ENCODE measurements at regions not wholly inside any gene's neighbourhood (a gene's known extent, or its start where the extent isn't known, plus 50 kb on each side); places are given as distances from the start of the nearest gene placed in this dataset.

DNA sequence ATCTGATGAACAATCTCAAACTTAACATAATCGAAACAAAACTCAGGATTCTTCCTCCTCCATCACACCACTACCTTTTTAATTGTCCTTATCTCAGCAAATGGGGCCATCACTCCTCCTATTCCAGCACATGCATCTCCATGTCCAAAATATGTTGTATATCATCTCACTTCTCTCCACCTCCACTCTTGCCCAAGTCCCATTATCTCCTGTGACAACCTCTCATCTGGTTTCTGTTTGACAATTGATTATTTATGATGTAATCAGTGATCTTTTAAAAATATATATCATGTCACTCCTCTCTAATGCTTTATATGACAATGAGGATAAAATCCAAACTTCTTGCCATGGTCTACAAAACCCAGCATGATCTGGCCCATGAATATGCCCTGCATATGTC lies 200.8 kb upstream of the HMGA2 start:
- no peak for DNase-seq (ENCODE audit: low read depth in 2 of 2)

DNA sequence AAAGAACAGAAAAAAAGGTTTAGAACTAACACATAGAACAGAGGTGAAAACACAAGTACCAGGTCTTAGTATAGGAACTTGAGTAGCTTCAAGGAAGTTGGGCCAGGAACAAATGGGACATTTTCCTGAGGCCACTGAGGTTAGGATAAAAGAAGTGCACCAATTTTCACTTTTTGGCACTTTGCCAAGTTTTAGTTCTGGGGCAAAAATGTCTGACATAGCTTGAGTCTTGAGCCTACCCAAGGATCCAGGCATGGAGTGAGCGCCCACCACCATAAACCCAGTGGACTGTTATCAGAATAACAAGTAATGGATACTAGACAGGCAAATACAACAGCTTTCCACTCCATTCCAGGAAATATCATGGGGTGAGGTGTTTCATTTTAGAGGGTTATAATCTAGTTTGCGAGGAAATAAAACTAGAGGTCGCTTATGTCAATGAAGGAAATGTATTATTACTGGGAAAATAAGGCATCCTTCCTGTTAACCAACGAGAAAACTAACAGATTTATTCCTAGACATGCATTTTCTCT lies 199.7 kb upstream of the HMGA2 start:
- no peak for DNase-seq (ENCODE audit: low read depth in 2 of 2)

DNA sequence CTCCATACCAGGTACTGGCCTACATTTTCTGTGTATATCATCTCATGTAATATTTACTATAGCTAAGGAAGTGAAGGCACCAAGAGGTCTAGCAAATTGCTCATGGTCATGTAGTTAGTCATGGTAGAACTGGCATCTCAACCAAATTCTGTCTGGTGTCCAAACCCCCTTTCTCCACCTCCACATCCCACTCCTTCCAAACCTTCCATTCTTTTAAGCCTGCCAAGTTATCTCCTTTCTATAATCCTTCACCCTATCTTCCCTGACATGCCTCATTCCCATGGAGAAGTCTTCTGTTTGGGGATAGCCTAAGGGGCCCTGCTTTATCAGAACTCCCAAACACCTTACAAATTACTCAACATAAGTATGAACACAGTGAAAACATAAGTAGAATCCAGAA lies 196.2 kb upstream of the HMGA2 start:
- DNase-seq (ENCODE audit: low read depth in 2 of 2) = no peak

DNA sequence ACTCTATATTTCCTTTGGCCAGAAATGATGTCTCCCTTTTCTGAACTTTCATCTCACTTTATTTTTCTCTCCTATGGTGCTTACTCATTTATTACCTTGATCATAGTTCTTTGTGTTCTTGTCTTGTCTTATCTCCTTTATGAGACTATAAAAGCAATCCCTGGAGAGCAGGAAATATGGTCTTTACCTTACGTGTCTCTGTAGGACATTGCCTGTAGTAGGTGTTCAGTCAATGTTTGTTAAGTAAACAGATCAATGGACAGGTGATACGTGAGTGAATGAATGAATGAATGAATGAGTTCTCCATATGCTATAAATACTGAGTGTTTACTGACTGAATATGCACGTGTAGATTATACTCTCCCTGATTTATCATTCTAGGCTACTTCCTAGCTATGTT lies 193.7 kb upstream of the HMGA2 start:
- DNase-seq (ENCODE audit: low read depth in 2 of 2) = no peak

DNA sequence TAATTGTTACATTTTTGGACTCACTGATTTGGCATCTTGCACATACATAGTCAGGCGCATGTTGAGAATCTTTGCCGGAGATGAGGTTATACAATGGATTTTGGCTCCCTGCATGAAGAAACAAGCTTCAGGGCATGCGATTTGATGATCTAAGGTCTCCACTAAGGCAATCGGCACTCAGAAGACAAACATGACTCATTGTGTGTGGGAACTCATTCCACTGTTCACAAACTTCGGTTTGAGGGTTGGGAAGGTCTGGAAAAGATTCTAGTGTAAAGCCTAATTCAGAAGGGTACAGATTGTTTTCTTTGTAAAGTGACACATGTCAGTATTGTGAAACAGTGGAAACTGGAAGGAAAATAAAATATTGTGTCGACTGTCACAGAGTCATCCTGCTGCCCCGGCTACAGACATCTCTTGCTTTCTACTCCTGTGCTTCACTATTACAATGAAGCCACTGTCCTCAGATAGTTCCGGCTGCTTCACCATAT lies 192.6 kb upstream of the HMGA2 start:
- DNase-seq (ENCODE audit: low read depth in 2 of 2) = no peak

DNA sequence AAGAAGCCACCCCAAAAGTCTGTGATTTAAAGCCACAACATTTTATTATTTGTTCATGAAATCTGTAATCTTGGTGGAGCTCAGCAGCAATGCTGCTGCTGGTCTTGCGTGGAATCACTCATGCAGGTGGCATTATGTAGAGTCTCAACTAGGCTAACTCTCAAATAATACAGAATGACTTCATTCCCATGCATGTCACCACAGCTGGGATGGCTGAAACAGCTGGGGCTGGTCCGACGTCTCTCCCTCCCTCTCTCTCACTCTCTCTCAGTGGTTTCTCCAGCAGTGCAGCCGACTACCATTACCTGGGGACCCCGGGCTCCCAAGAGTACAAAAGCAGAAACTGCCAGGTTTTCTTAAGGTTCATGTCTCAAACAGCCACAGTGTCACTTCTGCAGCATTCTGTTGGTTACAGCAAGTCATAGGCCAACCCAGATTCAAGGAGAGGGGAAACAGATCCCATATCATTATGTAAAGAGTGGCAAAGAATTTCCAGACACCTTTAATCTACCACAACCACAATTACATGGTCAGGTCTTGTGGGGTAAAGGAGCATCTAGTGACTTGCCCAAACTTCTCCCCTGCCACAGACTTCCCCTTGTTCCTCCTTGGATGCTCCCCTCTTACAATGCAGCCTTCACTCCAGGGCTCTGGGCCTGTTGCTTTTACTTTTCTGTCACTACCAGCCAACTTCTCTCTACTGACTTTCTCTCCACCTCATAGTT lies 192.0 kb upstream of the HMGA2 start:
- no peak for DNase-seq (ENCODE audit: low read depth in 2 of 2)

DNA sequence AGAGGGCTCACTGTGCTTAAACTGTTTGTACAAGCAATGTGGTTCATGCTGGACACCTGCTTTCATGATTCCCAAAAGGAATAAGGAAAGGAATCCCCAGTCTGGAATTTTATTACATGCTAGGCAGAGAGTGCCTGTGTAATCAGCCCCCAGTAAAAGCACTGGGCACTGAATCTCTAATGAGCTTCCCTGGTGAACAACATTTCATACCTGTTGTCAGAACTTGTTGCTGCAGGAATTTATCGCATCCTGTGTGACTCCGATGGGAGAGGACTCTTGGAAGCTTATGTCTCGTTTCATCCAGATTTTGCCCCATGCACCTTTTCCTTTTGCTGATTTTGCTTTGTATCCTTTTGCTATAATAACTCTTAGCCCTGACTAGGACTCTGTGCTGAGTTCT lies 190.2 kb upstream of the HMGA2 start:
- no peak for DNase-seq (ENCODE audit: low read depth in 2 of 2)

DNA sequence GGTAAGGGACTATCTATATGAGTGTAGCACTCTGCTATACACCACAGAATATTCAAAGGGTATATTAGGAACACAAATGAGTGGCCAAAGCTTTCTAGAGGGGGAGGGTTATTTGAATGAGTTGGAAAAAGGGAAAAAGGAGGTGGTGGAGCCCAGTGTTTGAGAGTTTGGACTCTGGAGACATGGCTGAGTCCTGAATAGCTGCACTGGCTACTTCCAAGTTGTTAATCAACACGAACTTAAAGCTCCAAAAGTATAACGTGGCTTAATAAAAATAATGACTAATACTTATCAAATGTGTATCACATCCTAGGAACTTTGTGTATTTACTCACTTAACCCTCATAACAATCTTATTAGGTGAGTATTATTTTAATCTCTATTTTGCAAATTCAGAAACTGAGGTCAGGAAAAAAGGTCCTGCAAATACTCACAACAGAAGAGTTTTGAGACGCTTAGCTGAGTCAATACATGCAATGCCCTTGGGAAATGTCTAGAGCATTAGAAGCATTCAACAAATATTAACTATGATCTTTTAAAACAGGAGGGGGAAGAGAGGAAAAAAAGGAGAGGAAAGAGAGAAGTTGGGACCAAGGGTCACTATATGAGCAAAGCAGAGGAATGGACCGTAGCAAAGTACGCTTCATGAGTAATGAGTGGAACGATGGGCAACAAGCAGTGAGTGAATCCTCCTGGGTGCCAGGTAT lies 189.5 kb upstream of the HMGA2 start:
- no peak for DNase-seq (ENCODE audit: low read depth in 2 of 2)

DNA sequence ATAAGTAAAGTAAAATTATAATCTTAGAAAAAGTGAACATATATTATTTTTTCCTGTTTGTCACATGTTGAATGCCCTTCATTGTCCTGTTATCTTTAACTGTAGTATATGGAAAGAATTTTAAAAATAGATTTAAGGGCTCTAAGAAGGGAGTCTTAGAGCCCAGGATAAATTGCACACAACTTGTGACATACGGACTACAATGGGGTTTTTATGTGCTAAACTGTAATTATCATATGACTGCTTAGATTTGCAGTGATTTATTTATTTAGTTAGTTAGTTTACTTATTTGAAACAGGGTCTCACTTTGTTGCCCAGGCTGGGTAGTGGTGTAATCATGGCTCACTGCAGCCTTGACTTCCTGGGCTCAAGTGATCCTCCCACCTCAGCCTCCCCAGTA lies 187.8 kb upstream of the HMGA2 start:
- DNase-seq (ENCODE audit: low read depth in 2 of 2) = no peak

DNA sequence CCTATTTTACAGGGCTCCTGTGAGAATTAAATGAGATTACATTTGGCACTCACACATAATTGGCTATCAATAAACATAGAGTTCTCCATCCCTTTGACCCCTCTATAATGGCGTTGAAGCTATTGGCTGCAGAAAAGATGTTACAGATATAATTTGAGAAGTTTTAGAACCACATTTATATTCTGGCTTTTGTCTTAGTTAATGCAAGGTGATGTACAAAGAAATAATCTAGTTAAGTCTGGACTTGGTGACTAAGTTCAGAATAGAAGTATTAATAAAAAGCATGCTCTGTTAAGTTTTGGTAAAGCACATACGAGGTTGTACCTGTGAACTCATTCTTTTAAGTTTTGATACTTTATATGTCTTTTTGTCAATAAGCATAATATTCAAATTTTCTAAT lies 187.1 kb upstream of the HMGA2 start:
- DNase-seq (ENCODE audit: low read depth in 2 of 2) = no peak

DNA sequence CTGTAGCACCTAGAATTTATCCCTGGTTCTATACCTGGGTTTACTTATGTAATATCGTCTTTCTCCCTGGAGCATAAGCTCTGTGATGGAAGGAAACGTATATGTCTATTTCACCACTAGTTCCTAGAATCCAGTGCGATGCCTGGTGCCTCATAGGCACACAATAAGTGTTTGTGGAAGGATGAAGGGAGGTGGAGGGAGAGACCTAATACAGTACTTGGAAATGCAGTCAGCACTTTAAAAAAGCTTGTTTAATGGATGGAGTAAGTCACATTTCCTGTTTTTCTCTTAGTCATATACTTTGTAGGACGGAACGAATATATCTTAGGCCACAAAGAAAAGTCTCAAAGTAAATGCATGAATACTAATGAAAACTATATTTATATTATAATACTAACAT lies 186.5 kb upstream of the HMGA2 start:
- DNase-seq (ENCODE audit: low read depth in 2 of 2) = no peak

DNA sequence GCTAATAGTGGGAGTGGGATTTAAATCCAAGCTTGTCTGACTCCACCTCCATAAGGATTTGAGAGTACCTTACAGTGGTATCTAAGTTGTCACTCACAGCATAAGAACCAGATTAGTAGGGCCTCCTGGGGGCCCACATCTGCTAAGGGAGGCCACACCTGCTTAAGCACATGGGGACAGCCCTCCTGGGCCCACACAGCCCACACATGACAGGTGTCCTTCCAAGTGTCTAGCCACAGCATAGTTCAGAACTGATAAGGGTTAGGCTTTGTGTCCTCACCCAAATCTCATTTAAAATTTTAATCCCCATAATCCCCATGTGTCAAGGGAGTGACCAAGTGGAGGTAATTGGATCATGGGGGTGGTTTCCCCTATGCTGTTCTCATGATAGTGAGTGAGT lies 186.0 kb upstream of the HMGA2 start:
- no peak for DNase-seq (ENCODE audit: low read depth in 2 of 2)

DNA sequence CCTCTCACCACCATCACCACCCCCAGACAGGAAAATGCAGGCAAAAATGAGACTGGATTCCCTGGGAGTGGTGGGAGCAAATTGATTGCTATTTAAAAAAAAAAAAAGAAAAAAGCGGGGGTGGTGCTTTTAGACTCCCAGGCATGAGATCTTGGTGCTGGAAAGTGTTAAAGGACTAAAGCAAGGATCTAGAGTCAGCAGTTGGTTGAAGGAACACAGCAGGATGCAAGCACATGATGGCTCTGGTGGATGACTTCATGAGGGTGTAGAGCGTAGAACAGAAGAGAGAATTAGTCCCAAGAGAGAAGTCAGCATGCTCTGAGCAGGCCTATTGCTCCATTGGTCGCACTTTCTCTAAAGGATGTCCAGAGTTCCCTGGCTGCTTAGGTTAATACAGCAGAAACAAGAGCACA lies 183.8 kb upstream of the HMGA2 start:
- DNase-seq (ENCODE audit: low read depth in 2 of 2) = no peak

DNA sequence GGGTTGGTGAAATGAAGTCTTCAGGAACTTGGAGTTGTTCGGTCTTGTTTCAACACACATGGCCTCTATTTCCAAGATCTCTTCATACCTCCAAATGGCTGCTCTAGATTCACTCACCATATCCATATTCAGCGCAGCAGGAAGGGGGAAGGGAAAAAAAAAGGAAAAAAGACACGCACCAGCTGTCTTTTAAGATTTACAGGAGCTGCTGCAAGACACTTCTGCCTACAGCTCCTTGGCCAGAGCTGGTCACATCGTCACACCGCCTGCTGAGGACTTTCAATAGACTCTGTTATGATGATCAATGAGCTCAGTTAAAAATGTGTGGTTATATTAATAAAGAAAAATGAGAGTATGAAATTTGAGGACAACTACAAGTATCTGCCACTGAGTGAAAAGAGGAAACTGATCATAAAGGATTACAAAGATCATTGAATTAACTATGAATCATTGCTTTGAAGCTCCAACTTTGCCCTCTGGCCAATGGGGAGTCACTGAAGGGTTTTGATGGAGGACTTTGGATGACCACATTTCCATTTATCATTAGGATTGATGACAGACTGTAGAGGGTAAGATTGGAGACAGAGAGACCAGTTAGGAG lies 182.1 kb upstream of the HMGA2 start:
- DNase-seq (ENCODE audit: low read depth in 2 of 2) = no peak

DNA sequence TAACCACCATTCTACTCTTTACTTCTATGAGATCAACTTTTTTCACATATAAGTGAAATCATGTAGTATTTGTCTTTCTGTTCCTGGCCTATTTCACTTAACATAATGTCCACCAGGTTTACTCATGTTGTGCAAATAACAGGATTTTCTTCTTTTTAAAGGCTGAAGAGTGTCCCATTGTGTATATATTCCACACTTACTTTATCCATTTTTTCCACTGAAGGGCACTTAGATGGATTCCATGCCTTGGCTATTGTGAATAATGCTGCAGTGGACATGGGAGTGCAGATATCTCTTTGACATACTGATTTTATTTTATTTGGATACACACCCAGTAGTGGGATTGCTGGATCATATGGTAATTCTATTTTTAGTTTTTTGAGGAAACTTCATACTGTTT lies 181.1 kb upstream of the HMGA2 start:
- DNase-seq (ENCODE audit: low read depth in 2 of 2) = no peak

DNA sequence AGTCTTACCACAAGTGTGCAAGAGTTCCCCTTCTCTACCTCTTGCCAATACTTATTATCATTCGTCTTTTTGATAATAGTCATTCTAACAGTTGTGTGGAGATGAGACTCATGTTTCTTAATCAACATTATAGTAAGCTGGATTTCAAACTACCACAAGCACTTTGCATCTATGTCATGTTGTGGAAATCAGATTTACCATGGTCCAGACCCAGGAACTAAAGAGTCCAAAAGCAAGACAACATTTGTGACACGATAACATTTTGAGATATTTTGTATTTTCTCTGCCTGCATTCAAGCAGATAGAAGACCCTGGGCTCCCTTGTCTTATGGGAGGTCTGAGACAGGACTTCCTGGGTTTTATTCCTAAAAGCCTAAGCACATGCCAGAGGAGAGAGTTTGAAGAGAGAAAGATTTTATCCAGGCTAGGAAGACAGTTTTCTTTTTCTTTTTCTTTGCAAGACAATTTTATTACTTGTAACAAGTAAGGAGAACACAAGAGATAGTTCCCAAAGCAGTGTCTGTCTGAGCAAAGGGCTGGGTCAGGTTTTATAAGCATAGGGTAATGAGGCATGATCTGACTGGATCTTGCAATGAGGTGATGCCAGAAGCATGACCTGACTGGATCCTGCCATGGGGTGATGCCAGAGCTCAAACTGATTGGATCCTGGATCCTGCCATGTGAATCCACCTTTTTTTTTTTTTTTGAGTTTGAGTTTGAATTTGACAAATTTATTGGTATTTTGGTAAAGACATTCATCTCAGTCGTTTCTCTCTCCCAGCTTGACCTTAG lies 180.5 kb upstream of the HMGA2 start:
- DNase-seq (ENCODE audit: low read depth in 2 of 2) = no peak

DNA sequence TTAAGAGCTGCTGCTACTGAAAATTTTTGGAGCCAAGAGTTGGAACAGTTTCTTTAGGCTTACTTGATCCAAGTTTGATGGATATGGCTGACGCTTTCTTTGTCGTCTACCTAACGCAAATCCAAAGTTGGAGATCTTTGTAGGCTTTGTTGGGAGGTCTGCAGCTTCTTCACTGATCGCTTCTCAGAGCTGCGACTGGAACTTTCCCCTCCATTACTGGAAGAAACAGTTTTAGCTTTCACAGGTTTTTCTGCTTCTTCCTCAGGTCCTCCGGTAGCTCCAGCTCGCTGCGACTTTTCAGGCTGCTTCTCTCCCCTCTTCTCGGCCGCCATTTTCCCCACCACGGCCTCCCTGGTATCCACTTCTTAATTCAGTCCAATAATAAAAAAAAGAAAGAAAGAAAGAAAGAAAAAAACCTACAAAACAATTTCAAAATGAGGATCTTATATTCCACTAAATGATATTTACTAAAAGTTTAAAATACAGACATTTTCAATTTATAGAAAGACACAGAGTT lies 178.1 kb upstream of the HMGA2 start:
- no peak for DNase-seq (ENCODE audit: low read depth in 2 of 2)

DNA sequence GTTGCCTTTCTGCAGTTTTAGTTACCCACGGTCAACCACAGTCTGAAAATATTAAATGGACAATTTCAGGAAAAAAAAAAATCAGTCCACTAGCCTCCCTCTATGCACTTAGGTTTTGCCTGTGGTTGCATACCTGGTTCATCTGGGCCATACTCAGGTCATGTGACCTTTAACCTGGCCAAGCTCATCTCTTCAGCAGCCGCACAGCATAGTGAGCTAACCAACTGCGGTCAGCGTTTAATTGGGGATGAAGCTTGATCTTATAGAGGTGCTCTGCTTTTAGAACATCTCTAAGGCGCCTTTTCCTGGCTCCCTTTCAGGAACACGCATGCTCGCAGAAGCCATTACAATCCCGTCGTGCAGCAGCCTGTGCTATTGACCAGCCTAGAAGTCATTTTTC lies 177.2 kb upstream of the HMGA2 start:
- no peak for DNase-seq (ENCODE audit: low read depth in 2 of 2)

DNA sequence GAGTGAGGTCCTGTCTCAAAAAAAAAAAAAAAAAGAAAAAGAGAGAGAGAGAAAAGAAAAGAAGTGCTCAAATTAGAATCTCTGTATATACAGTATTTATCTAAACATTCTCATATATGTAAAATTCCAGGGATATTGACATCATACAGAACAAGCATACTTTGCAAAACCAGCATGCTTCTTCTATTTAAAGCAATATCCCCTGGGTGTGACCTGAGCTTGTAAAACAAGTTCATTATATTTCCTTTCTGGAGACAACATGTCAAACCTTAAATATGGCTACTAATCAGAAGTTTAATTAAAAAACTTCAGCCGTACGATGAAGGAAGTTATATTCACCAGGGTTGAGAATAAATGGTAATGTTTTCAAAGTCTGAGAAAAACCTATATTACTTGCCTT lies 175.8 kb upstream of the HMGA2 start:
- DNase-seq (ENCODE audit: low read depth in 2 of 2) = no peak

DNA sequence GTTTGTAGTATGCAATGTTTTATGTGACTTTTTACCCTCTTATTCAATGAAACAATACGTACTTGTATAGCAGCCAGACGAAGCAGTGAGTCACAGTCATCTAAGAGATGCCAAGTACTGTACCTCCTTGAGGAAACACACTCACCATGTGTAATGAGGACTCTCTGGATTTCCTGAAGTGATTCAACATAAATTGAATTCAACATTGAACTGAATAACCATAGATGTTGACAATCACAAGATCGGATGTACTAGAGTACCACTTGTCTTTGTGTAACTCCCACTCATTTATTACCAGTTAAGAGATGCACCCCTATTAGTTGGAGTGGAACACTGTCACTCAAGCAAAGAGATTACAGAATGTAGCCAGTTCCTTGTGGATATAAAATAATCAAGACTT lies 175.2 kb upstream of the HMGA2 start:
- no peak for DNase-seq (ENCODE audit: low read depth in 2 of 2)

DNA sequence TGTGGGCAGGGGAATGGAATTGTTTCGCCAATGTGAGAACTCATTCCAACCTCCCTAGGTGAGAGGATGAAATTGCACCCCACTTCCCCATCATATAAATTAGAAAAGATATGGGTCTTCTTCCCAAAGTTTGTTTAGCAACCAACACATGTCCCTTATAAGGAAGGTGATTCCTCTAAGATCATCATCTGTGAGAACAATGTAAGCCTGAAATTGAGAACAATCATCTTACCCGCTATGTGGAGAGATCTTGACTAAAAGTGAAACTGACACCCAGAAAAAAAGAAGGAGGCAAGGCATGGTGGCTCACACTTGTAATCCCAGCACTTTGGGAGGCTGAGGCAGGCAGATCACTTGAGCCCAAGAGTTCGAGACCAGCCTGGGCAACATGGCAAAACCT lies 173.2 kb upstream of the HMGA2 start:
- DNase-seq (ENCODE audit: low read depth in 2 of 2) = no peak

DNA sequence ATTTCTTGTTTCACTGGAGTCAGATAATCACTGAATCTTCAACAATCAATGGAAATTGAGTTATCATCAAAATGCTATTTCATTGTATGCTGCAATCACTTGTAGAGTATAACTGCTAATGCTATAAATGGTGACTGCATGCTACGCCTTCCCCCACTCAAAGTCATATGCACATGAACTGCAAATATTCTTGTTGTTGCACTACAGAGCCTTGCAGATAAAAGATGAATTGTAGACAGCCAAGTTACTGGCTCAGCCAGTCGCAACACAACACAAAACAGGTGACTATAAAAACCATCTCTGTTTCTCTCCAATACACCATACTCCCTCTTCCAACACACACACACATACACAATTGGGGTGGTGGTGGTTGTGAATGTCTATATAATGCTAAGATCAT lies 171.0 kb upstream of the HMGA2 start:
- no peak for DNase-seq (ENCODE audit: low read depth in 2 of 2)
